ENCODE measurements at regions not wholly inside any gene's neighbourhood (a gene's known extent, or its start where the extent isn't known, plus 50 kb on each side); places are given as distances from the start of the nearest gene placed in this dataset.
A peak's percentile ranks its signal among the peaks of the same experiment; 100 is the strongest.

- no peak for DNase-seq
Observed at GRCh38 chr17:73957564-73957963, 245.9 kb upstream of the RPL38 start.

GRCh38 chr17:73958453-73958852 is 245.0 kb upstream of the RPL38 start:
- DNase-seq = no peak

GRCh38 chr17:73960469-73960868 is 243.0 kb upstream of the RPL38 start:
- DNase-seq = no peak

- DNase-seq = no peak
Observed at GRCh38 chr17:73962308-73962707, 241.2 kb upstream of the RPL38 start.

GRCh38 chr17:73968680-73969079 is 234.8 kb upstream of the RPL38 start:
- no peak for DNase-seq

GRCh38 chr17:73969956-73970355 is 233.5 kb upstream of the RPL38 start:
- DNase-seq = peak in 1 of 2 donors; percentile 18

- no peak for DNase-seq
Observed at GRCh38 chr17:73971127-73971526, 232.4 kb upstream of the RPL38 start.

GRCh38 chr17:73972056-73972455 is 231.4 kb upstream of the RPL38 start:
- no peak for DNase-seq

GRCh38 chr17:73972901-73973300 is 230.6 kb upstream of the RPL38 start:
- no peak for DNase-seq

- DNase-seq = no peak
Observed at GRCh38 chr17:73973586-73974409, 229.7 kb upstream of the RPL38 start.

- DNase-seq = no peak
Observed at GRCh38 chr17:73974536-73974935, 228.9 kb upstream of the RPL38 start.

- DNase-seq = no peak
Observed at GRCh38 chr17:73976147-73976546, 227.3 kb upstream of the RPL38 start.

- DNase-seq = no peak
Observed at GRCh38 chr17:73976676-73977521, 226.6 kb upstream of the RPL38 start.

GRCh38 chr17:73980517-73980916 is 223.0 kb upstream of the RPL38 start:
- DNase-seq = no peak

- no peak for DNase-seq
Observed at GRCh38 chr17:73982871-73983270, 220.6 kb upstream of the RPL38 start.

- no peak for DNase-seq
Observed at GRCh38 chr17:73983621-73984400, 219.7 kb upstream of the RPL38 start.

GRCh38 chr17:73984941-73985340 is 218.5 kb upstream of the RPL38 start:
- no peak for DNase-seq

- no peak for DNase-seq
Observed at GRCh38 chr17:73985466-73986015, 217.9 kb upstream of the RPL38 start.

- DNase-seq = no peak
Observed at GRCh38 chr17:73986641-73987177, 216.8 kb upstream of the RPL38 start.

- DNase-seq = no peak
Observed at GRCh38 chr17:73987395-73987794, 216.1 kb upstream of the RPL38 start.

GRCh38 chr17:73987845-73988509 is 215.5 kb upstream of the RPL38 start:
- DNase-seq = no peak

GRCh38 chr17:73989671-73990070 is 213.8 kb upstream of the RPL38 start:
- DNase-seq = no peak
